ENCODE measurements at regions not wholly inside any gene's neighbourhood (a gene's known extent, or its start where the extent isn't known, plus 50 kb on each side); places are given as distances from the start of the nearest gene placed in this dataset.

DNA sequence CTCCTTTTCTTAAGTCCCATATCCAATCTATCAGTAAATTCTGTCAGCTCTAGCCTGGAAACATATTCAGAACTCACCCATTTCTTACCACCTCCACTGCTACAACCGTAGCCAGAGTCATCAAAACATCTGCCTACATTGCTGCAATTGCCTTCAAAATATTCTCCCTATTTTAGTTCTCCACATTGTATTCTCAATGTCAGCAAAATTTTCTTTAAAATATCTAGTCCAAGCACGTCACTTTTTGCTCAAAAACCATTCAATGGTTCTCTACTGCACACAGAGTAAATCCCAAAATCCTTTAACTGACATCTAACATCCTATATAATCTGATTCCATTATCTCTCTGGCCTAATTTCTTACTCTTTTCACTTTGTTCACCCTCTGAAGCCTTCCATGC is 68.5 kb upstream of the ERBB4 start:
- TF ChIP-seq, protein P1, sequence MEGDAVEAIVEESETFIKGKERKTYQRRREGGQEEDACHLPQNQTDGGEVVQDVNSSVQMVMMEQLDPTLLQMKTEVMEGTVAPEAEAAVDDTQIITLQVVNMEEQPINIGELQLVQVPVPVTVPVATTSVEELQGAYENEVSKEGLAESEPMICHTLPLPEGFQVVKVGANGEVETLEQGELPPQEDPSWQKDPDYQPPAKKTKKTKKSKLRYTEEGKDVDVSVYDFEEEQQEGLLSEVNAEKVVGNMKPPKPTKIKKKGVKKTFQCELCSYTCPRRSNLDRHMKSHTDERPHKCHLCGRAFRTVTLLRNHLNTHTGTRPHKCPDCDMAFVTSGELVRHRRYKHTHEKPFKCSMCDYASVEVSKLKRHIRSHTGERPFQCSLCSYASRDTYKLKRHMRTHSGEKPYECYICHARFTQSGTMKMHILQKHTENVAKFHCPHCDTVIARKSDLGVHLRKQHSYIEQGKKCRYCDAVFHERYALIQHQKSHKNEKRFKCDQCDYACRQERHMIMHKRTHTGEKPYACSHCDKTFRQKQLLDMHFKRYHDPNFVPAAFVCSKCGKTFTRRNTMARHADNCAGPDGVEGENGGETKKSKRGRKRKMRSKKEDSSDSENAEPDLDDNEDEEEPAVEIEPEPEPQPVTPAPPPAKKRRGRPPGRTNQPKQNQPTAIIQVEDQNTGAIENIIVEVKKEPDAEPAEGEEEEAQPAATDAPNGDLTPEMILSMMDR (IDR thresholded peaks at IDR 0.05), result no peak
- no peak for TF ChIP-seq POLR2A (IDR thresholded peaks at IDR 0.05)
